ENCODE measurements at regions not wholly inside any gene's neighbourhood (a gene's known extent, or its start where the extent isn't known, plus 50 kb on each side); places are given as distances from the start of the nearest gene placed in this dataset.

- POLR2A ChIA-PET = no interaction called here
- no peaks in the 10 kb centered on the region for H3K79me2 ChIP-seq (ENCODE audit: control insufficient read depth, insufficient read depth, low read length)
- 0% methylated on average over 3 of the region's 3 CpGs for WGBS (ENCODE audit: insufficient coverage, low coverage, missing lambda C conversion rate)
- no peak overlapping the region for H3K4me3 ChIP-seq
- BruUV-seq (replicated peaks) = no TSS peak
- DNase-seq (ENCODE audit: extremely low read depth in 1 of 4, low spot score in 3 of 4) (no peak), ATAC-seq (no peak), FAIRE-seq (no peak)
- H3K36me3 ChIP-seq (ENCODE audit: control insufficient read depth, insufficient read depth, low read length) = no peaks in the 10 kb centered on the region
- no peaks in the 10 kb centered on the region for H3K4me1 ChIP-seq (replicated peaks in 1 of 2; ENCODE audit: control insufficient read depth in 2 of 2, insufficient read depth in 2 of 2, low read length in 2 of 2)
- H3K9me1 ChIP-seq (ENCODE audit: control insufficient read depth, insufficient read depth, low read length) = no peaks in the 10 kb centered on the region
- H3K9ac ChIP-seq (ENCODE audit: insufficient read depth in 1 of 2, low read depth in 2 of 2, low read length in 2 of 2) = no peak overlapping the region
- H3K27me3 ChIP-seq (ENCODE audit: control insufficient read depth in 2 of 2, insufficient read depth in 2 of 2, low read length in 2 of 2) = no peaks in the 10 kb centered on the region
- H3K9me3 ChIP-seq (replicated peaks; ENCODE audit: control insufficient read depth, insufficient read depth, low read depth, low read length) = no peaks in the 10 kb centered on the region
- CTCF ChIA-PET (ENCODE audit: low intra/inter-chr PET ratio) = no interaction called here
- no peak overlapping the region for H3K27ac ChIP-seq (ENCODE audit: extremely low read depth, low read depth, low read length)
- H4K20me1 ChIP-seq (replicated peaks; ENCODE audit: control insufficient read depth, insufficient read depth, low read length) = no peaks in the 10 kb centered on the region
- TF ChIP-seq TCF3 (CRISPR knock-in tag; IDR thresholded peaks at IDR 0.05) = no peak
- TF ChIP-seq ZNF589 (CRISPR knock-in tag; IDR thresholded peaks at IDR 0.05; ENCODE audit: low read depth) = no peak
- no peak for TF ChIP-seq KDM1A (IDR thresholded peaks at IDR 0.05)
- TF ChIP-seq ARID3A (IDR thresholded peaks at IDR 0.05; ENCODE audit: borderline replicate concordance, low read depth, low read length) = no peak
- TF ChIP-seq ELF2 (CRISPR knock-in tag; IDR thresholded peaks at IDR 0.05) = no peak
- TF ChIP-seq CBX2 (IDR thresholded peaks at IDR 0.05; ENCODE audit: insufficient read depth, low read length, poor library complexity, severe bottlenecking) = no peak
- TF ChIP-seq CREB5 (CRISPR knock-in tag; IDR thresholded peaks at IDR 0.05) = no peak
- intact Hi-C loops (cut with micrococcal nuclease) (no loop called here), in situ Hi-C loops (cut with MboI) (no loop called here)
- H2AFZ ChIP-seq (ENCODE audit: low read depth, low read length) = no peak overlapping the region
- no peak overlapping the region for H3K4me2 ChIP-seq (ENCODE audit: insufficient read depth, low read length)
Observed at GRCh38 chr3:76178412-76178811, 393.1 kb upstream of the ZNF717 start.

Data from K562 (cell line).